Cardiac muscle cell (in vitro differentiated cells and primary cell): ENCODE measurements at regions not wholly inside any gene's neighbourhood (a gene's known extent, or its start where the extent isn't known, plus 50 kb on each side); places are given as distances from the start of the nearest gene placed in this dataset.

ENCODE experiments used
- DNase-seq, 2 donors: peaks; one replicate each; pipeline versions ENCODE4 v3.0.0 to v3.0.0-alpha.2; 2010 to 2017; ENCODE audit warnings: low read depth in 1 of 2, low spot score in 1 of 2
- H3K27ac ChIP-seq: fragments of 200-600 bp; sonication (generic); 2 replicates; pipeline ENCODE4 v1.5.1; 2016
- H3K27me3 ChIP-seq: fragments of 200-600 bp; sonication (generic); 2 replicates; pipeline ENCODE4 v1.6.0; 2016; ENCODE audit warnings: control low read depth
- H3K36me3 ChIP-seq: fragments of 200-600 bp; sonication (generic); 2 replicates; pipeline ENCODE4 v1.5.1; 2016; ENCODE audit warnings: control low read depth
- H3K4me1 ChIP-seq: fragments of 200-600 bp; sonication (generic); 2 replicates; pipeline ENCODE4 v1.8.1; 2017; ENCODE audit warnings: low read depth, mild to moderate bottlenecking, mixed run types
- H3K4me3 ChIP-seq: fragments of 200-600 bp; sonication (generic); 2 replicates; pipeline ENCODE4 v1.5.1; 2016; ENCODE audit warnings: mild to moderate bottlenecking
- H3K9me3 ChIP-seq: fragments of 200-600 bp; sonication (generic); 2 replicates; pipeline ENCODE4 v1.5.1; 2017; ENCODE audit warnings: low read depth, mild to moderate bottlenecking, control low read depth
- TF ChIP-seq, protein P1 (sequence below): IDR thresholded peaks from 2 replicates; pipeline ENCODE4 v1.5.1; 2012; ENCODE audit warnings: low read depth, mild to moderate bottlenecking, low read length

DNA sequence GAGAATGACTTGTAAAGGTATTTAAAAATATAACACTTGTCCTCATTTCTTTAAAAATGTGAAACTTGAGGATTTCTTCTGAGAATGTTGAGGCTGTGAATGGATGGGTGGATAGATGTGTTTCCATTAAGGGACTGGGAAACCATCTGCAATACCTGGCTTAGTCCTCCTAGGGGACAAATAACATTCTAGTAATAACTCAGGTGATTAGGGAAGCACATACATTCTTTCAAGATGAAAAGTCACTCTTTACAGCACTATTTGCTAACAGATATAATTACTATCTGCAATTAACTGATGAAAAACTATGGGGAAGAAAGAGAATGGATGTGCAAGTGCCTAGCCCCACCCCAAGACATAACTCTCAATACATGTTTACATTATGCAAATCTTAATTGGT lies 542.3 kb downstream of the CD83 start:
- DNase-seq, result no peak
- no peak overlapping the region for H3K27ac ChIP-seq
- TF ChIP-seq, protein P1, sequence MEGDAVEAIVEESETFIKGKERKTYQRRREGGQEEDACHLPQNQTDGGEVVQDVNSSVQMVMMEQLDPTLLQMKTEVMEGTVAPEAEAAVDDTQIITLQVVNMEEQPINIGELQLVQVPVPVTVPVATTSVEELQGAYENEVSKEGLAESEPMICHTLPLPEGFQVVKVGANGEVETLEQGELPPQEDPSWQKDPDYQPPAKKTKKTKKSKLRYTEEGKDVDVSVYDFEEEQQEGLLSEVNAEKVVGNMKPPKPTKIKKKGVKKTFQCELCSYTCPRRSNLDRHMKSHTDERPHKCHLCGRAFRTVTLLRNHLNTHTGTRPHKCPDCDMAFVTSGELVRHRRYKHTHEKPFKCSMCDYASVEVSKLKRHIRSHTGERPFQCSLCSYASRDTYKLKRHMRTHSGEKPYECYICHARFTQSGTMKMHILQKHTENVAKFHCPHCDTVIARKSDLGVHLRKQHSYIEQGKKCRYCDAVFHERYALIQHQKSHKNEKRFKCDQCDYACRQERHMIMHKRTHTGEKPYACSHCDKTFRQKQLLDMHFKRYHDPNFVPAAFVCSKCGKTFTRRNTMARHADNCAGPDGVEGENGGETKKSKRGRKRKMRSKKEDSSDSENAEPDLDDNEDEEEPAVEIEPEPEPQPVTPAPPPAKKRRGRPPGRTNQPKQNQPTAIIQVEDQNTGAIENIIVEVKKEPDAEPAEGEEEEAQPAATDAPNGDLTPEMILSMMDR, result no peak

GRCh38 chr6:14660806-14661579 lies 543.4 kb downstream of the CD83 start:
- Histone ChIP-seq H3K36me3 (no peaks in the 10 kb centered on the region), H3K27ac (no peak overlapping the region), H3K4me3 (no peak overlapping the region), H3K27me3 (no peaks in the 10 kb centered on the region), H3K4me1 (peaks cover 12% of the 10 kb centered on the region), H3K9me3 (no peaks in the 10 kb centered on the region)
- DNase-seq, result no peak
- TF ChIP-seq, protein P1, result no peak

More for the DNA sequence above, 542.3 kb downstream of the CD83 start:
- Histone ChIP-seq H3K9me3 (no peaks in the 10 kb centered on the region), H3K4me3 (no peak overlapping the region), H3K36me3 (no peaks in the 10 kb centered on the region), H3K27me3 (no peaks in the 10 kb centered on the region), H3K4me1 (peaks cover 20% of the 10 kb centered on the region)

DNA sequence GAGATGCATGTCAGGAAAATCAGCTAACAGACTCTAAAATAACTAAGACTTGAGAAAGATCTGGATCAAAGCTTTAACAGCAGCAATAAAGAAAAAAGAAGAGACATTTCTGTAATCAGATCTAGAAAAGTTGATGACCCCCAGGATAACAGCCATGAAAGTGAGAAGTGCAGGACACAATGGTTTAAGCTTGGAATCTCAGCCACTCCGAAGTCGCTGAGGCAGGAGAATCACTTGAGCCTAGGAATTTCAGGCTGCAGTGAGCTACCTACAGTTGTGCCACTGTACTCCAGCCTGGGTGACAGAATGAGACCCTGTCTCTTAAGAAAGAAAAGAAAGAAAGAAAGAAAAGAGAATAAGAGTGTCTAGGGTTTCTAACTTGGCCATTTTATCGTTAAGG lies 544.1 kb downstream of the CD83 start:
- peaks cover 8% of the 10 kb centered on the region for H3K4me1 ChIP-seq
- TF ChIP-seq, protein P1, result no peak

GRCh38 chr6:14664112-14664601 lies 546.6 kb downstream of the CD83 start:
- Histone ChIP-seq H3K27me3 (no peaks in the 10 kb centered on the region), H3K36me3 (no peaks in the 10 kb centered on the region), H3K4me3 (no peak overlapping the region), H3K9me3 (no peaks in the 10 kb centered on the region), H3K4me1 (peaks cover 8% of the 10 kb centered on the region), H3K27ac (no peak overlapping the region)
- TF ChIP-seq, protein P1, result no peak
- DNase-seq, result no peak

More for the DNA sequence above, 544.1 kb downstream of the CD83 start:
- H3K36me3 ChIP-seq, result no peaks in the 10 kb centered on the region
- H3K27me3 ChIP-seq, result no peaks in the 10 kb centered on the region
- no peak overlapping the region for H3K27ac ChIP-seq
- no peak overlapping the region for H3K4me3 ChIP-seq
- no peaks in the 10 kb centered on the region for H3K9me3 ChIP-seq
- no peak for DNase-seq

DNA sequence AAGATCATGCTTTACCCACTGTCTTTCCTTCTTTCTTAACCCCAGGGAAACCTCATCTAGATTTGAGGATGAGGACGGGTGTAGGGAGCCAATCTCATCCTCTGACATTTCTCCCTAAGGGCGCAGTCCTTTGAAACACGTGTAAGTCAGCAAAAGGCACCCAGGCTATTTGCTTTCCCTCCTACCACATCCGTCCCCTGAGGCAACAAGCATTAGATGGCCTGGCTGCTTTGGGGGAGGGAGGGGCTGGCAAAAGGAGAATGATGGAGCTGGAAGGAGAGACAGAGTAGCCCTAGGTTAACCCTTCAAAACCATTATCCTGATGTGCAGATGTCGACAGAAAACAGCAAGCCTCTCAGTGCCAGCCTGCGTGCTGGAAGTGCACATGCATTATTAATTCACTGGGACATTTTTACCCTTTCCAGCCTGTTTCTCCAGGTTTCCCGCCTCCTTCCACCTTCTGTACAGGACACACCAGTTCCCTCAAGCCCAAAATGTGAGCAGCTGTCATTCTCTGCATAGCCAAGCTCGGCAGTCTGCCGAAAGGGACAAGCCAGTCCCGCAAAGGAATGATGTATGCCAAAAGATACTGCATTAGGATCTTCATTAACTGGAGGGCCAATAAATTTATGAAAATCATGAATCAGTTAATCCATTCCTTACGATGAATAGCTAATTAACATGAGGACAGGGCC lies 547.2 kb downstream of the CD83 start:
- no peak overlapping the region for H3K4me3 ChIP-seq
- peaks cover 8% of the 10 kb centered on the region for H3K4me1 ChIP-seq
- no peak for DNase-seq
- H3K27ac ChIP-seq, result no peak overlapping the region
- H3K36me3 ChIP-seq, result no peaks in the 10 kb centered on the region
- H3K27me3 ChIP-seq, result no peaks in the 10 kb centered on the region
- no peaks in the 10 kb centered on the region for H3K9me3 ChIP-seq
- TF ChIP-seq, protein P1, result no peak
